GM04504 (cell line): ENCODE measurements at regions not wholly inside any gene's neighbourhood (a gene's known extent, or its start where the extent isn't known, plus 50 kb on each side); places are given as distances from the start of the nearest gene placed in this dataset.
A peak's percentile ranks its signal among the peaks of the same experiment; 100 is the strongest.

ENCODE experiments used
- DNase-seq: peaks from one replicate; pipeline ENCODE4 v3.0.0-alpha.2; 2012; ENCODE audit warnings: low read depth

DNA sequence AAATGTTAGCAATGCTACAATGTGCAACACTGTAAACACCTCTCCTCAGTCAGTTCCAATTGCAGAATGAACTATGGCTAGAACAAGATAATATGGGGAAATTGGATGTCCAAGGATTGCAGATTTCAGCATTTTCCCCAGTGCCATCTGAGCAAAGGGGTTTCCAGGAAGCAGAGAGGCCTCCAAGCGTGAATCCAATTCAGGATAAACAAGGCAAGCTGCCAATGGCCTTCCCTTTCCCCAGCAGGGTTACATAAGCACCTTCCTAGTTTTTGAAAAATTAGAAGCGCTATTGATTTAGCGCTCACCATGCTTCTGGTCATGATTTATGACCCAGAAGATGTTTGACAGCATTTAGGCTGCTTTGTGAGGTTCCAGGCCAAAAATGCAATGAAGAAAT is 223.0 kb upstream of the GATB start:
- no peak for DNase-seq

DNA sequence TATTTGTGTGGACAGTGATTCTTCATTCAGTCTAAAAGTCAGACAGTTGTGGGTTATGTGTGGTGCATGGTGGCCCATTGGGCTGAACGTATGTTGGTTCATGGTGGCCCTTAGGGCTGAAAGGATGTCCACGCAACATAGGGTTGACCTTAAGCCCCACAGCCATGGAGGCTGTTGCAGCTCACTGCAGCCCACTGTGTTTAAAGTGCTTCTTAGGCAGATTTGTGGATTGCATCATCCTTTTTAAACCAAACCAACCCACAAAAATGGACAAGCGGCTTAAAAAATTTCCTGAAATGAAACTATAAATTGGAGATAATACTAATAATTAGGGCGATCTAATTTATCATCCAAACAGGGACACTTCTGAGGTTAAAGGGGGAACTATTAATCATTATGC is 219.0 kb upstream of the GATB start:
- no peak for DNase-seq

DNA sequence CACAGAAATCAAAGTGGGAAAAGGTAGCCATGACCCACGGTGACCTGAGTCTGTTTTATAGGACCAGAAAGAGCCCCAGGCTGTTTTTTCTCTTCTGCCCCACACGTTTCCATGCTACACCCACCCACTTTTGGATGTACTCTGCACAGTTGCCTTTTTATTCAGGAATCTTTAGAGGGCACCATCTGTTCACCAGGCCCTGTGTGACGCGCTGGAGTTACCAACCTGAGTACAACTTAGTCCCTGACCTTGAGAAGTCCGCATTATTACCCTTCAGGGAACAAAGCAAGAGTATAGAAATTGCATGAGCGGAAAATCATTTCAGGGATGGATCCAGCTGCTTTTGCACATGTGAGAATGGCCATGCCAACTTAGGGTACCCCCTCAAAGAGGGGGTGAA is 207.8 kb upstream of the GATB start:
- DNase-seq, result no peak

DNA sequence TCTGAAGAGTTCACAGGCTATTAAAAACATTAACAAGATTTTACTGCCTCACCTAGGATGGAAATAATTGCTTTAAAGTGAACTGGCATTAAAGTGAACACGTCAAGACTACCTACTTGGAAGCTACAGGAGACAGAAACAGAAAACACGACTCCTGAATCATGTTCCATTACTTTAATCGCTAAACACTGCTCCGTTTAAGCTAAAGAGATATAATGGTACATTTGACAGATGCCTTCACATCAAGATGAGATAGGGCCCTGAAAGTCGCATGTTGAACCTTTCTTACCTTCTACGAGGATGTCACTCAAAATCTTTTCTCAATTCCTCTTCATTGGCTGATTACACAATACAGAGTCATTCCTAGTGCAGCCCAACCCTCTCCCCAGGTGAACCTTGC is 206.3 kb upstream of the GATB start:
- no peak for DNase-seq

DNA sequence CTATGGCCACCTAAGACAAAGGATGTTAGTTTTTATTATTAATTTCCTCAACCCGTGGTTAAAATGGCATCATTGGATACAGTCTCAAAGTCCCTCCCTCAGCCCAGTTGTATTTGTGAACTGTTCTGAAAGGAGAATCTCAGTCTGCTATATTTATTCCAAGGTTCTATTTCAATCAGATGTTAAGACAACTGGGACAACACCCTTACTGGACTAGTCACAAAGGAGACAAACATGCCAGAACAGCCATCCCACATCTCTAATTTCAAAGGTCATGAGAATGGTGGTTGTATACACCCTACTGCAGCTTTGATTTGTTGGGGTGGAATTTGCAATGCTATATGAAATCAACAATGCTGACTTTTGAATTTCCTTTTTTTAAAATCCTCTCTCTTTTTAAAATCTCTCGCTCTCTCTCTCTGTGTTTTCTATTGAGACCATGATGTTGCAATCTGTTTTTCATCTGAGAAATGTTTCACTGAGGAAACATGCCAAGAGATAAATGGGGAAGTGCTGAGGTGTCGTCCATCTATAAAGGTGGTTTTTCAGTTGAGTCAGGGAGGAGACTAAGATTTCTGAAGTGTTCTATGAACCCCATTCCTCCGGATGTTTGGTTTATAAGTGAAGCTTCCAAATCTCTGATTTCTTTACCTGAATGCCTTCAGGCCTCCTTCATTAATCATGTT is 201.5 kb upstream of the GATB start:
- no peak for DNase-seq

DNA sequence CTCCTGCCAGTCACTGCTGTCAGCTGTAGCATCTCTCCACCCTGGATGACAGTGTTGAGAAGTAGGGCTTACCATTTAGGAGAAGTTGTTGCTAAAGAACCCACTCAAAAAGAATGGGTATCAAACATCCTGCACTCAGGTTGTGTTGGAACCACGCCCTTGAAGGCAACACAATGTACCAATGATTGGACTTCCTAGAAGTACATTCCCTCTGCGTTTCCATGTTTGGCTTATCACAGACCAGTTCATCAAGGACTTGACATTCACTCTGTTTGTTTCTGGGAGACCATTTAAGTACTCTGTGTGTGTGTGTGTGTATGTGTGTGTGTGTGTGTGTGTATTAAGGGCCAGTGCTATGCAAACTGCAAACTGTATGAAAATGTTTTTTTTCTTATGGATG is 200.6 kb upstream of the GATB start:
- DNase-seq, result no peak

DNA sequence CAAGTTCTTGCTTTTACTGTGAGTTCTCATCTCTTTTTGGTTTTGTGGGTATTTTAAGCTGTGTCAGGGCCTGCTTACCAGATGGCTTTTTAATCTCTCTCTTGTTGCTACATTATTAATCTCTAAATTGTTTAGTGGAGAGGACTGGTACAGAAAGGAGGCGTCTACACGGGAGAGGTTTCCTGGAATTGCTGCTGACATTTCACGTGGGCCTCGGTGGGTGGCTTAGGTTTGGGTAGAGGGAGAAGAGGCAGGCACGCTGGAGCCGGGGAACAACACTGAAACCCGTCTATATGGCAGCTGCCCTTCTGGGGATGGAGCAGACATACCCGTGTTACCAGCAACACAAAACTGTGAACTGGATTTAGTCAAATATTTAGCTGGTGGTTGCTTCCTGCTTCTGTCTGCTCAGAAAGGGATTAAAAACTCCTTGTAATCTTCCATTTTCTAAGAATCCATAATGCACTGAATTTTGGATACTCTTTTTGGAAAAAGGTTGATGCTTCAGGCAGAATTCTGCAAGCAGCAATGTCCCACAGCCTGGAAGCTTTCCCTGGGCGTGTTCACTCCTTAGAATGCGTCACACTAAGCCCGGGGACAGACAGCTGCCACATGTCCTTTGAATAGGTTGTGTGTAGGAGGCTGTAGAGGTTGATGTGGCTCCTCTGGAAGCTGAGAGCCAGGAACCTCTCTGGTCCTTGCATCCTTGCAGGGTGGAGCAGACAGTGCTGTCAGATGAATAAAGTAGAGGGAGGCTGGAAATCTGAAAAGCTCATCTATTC is 199.8 kb upstream of the GATB start:
- no peak for DNase-seq

DNA sequence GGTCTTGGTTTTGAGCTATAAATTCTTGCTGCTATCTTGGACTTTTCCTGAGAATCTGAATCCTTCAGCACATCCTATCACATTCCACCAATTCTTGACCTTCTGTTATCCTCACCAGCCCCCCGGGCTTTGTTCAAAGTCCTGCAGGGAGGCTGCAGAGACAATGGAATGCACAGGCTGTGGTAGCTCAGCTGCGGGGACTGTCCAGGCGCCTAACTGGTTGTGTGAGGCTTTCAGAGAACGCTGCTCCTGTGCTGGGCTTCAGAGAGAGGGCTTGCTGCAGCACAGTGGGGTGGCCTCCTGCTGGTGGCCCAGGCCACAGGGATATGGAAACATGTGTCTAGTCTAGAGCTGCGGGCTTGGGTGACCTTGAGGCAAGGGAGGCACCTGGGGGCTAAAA is 196.3 kb upstream of the GATB start:
- DNase-seq, result no peak

DNA sequence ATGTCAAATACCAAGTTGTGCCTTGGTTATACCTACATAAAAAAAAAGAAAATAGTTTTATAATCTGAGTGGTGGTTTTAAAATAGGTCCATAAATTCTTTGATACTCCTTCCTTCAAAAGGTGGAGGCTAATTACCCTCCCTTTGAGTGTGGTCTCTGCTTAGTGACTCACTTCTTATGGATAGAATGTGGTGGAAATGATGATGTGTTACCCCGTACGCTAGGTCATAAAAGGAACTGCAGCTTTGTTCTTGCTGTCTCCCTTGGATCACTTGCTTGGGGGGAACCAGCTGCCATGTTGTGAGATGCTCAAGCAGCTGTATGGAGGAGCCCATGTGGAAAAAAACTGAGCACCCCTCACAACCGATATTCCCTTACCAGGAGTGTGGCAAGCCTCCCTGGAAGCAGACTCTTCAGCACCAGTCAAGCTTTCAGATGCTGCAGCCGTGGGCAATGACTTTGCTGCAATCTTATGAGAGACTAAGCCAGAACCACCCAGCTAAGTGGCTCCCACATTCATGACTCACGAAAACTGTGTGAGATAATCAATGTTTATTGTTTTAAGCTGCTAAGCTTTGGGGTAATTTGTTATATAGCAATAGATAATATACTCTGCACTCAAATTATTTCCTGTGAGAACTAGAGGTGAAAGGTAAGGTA is 195.0 kb upstream of the GATB start:
- DNase-seq, result no peak

DNA sequence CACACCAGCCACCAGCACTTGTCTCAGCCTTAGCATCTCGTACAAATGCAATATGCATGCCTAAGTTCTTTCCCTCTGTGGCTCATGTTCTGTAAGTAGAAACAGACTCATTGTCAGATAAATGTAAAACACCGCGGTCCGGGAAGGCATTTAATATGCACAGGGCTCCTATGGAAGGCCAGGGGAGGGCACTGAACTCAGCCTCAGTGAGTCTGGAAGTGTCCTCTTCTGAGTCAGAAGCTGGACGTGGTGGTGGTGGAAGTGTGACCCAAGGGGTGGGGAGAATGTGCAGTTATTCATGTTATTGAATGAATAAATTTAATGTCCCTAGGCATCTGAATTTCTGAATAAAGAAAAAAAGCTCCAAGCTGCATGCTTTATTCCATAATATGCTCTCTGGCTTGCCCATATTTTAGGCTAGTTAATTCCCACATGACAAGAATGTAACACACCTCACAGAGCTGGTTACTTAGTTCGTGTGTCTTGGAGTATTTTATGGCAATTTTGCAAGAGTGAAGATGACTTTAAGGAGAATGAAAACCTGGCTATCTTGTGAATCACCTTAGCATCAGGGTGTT is 193.1 kb upstream of the GATB start:
- DNase-seq, result no peak

DNA sequence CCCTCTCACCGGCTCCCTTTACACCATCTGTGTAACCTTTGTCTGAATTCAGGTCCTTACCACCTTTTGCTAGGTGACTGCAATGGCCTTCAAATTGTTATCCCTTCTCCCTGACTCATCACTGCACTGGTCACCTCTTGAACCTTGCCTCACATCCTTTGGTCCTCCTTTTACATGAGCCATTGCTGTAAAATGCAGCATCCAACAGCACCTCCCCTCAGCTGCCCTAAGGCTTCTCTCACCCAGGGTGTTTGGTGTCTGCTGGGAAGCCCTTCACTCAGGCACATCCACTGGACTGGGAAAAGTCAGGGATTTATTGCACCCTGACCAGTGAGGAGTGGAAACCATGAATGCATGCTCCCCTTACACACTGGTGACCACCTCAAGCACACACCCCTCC is 192.5 kb upstream of the GATB start:
- no peak for DNase-seq

DNA sequence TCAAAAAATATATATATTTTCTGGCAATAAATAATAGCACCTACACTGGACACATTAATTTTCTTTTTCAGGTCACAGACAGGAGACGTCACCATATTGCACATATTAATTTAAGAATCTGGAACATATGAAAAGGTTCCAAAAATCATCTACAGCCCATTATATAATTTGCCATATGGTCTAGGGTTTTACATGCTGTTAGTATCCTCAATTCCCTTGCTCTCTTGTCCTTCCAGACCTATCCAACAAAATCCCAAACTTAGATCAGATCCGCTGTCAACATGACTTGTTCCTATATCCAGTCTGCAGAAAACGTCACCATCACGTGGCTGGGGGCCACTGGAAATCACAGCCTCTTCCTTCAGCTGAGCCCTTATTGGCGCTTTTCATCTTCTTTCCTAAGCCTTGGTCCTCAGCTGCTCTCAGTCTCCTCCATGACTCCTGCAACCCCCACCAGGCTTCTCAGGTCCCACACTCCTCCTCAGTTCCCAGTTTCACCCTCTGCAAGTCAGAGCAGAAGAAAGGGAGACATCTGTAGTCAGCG is 192.0 kb upstream of the GATB start:
- DNase-seq, result no peak

DNA sequence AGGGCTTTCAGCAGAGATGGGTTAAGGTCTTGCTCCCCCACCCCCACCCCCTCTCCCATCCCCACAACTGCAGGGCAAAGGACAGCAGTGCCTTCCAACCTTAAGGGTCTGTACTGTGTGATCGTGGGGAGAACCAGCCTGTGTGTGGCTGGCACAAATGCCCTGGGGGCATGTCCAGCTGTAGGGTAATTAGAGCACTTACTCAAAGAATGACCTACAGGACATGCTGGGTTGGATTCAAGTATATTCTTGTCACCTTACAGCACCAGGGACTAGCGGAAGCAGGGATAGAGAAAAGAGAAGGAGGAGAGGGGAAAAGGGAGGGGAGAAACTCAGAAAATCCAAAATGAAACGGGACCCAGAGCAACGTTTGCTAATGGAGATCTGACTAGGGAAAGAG is 191.3 kb upstream of the GATB start:
- DNase-seq, result no peak

DNA sequence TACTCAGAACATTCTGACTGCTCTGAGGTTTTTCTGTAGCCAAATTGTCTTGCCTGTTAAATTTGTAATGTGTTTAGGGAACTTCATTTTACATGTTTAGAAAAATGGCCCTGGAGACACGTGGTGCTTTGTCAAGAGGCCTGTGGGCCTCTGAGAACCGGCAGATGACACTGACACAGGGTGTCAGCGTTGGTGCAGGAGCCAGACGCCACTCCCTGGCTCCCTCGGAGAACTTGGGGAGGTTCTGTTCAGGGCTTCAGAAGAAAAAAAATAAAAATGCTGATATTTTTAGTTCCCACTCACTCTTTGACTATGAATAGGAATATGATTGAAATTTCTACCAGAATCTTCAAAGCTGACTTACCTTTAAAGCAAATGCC is 190.9 kb upstream of the GATB start:
- DNase-seq, result no peak

DNA sequence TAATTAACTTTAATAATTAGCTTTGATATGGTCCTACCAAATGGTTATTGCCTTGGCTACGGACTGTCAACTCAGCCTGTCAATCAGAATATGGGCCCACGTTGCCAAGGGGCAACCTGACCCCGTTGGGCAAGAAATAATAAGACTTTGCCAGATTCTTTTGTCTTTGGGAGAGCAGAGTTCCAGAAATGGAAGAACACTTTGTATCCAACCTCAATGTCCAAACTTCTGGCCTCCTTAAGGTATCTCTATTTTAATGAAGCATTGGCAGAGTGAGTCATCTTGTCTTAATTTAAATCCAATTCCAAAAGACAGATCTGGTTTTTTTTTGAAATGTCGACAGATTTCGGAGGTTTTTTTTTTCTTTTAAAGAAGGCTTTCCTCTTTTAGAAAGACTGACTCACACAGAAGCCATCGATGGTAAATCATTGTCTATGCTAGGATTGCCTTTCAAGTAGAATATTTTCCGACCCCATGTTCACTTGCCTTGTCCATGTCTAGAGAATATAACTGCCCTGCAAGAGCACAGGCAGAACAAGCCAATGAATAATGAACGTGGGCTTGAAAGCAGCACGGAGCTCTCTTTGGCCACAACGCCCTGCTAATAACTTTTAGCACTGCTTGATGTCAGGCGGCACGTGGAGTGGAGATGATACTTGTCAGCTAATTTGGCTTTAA is 190.3 kb upstream of the GATB start:
- no peak for DNase-seq

DNA sequence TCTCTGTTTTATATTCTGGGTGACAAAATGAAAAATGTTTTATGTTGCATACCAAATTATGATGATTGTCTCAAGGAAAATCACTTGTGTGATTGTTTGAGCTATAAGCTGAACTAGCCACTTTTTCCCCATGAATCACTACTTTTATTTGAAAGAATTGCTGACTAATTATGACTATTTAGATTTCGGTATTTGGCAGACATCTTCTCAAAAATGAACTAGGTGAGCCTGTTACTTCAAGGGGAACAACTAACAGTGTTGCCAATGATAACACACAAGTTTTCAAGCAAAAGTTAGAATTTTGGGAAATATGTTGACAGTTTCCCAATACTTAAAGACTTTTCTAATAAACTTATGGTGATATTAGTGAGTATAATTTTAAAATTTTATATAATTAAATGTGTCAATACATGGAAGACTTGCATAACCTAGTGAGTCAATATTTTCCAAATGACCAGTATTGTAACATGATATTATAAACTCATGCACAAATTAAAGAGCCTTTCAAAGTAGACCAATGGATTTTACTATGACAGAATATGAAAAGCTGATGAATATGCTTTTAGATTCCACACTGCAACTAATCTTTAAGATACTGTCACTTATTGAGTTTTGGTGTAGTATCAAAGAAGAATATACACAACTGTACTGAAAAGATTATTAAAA is 187.7 kb upstream of the GATB start:
- peak; percentile 41 for DNase-seq

DNA sequence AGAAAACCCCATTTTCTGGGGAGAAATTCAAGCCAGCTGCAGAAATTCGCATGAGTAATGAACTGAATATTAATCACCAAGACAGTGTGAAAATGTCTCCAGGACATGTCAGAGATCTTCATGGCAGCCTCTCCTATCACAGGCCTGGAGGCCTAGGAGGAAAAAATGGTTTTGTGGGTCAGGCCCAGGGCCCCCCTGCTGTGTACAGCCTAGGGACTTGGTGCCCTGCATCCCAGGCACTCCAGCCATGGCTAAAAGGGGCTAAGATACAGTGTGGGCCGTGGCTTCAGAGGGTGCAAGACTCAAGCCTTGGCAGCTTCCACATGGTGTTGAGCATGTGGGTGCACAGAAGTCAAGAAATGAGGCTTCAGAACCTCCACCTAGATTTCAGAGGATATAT is 185.9 kb upstream of the GATB start:
- DNase-seq, result no peak

DNA sequence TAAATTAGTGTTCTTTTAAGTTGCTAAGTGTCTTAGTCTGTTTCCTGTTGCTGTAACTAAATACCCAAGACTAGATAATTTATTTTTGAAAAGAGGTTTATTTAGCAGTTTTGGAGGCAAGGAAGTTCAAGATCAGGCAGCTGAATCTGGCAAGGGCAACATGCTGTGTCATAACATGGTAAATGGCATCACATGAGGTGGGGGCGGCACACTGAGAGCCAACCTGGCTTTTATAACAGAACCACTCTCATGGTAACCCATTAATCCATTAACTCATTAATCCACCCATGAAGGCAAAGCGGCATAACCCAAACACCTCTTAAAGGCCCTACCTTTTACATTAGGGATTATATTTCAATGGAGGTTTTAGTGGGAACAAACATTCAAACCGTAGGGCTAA is 182.2 kb upstream of the GATB start:
- DNase-seq, result no peak

DNA sequence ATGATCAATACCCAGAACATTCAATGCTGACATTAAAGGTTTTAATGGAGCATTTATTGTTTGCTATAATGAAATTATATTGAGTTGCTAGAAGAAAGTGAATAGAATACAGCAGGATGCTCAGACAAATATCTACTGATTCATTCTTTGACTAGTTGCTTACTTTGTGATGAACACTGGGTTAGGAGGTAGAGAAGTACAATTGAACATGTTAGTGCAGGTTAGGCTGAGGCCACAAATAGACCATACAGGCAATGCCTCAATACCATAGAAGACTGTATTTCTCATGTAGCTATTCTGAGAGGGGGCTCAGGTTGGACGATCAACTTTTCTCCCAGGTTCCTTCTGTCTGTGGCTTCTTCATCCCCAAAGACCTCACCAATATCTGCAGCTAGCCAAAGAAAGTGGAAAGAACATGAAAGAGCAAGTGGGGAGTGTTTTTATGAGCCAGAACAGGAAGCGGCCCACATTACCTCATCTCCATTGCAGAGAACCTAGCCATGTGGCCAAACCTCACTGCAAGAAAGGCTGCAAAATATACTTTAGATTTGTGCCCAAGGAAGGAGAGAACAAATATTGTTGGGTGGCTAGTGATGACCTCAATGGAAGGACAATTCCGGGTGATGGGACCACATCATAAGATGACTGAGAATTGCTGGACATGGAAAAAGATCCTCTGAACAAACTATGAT is 180.3 kb upstream of the GATB start:
- no peak for DNase-seq

DNA sequence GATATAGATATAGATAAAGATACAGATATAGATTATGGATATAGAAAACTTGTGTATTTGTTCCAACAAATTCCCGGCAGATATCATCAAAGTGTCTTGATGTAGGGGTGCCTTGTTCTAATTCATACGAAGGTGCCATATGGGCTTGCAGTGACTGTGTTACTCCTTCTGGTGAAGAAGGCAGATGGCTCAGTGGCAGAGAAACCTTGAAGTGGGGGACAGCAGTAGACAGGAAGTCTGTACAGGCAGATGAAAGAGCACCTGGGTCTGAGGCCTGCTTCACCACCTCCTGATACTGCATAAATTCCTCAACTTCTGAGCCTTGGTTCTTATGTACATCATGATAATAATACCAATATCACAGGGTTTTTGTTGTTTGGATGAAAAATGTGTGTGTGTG is 179.5 kb upstream of the GATB start:
- DNase-seq, result no peak

DNA sequence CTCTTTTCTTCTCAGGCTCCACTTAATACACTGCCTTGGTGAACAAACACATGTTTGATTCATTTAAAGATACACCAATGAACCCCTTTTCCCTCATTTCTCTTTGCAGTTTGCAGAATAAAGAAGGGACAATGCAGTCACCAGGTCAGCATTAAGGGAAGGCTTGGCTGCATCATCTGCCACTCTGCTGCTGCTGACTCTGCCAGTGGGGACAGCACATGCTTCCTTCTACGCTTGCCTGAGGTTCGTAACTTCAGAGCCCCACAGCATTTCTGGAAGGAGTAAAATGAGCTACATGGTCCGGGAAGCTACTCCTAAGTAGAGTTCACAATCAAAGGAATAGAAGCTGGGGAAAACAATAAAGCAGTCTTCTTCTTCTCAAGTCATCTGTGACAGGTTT is 178.9 kb upstream of the GATB start:
- no peak for DNase-seq
